HG02938 (cell line): ENCODE measurements at regions not wholly inside any gene's neighbourhood (a gene's known extent, or its start where the extent isn't known, plus 50 kb on each side); places are given as distances from the start of the nearest gene placed in this dataset.

Experiments
- ATAC-seq: cut with Tn5 transposase; IDR thresholded peaks from one replicate; pipeline ENCODE4 v1.9.1; 2021; ENCODE audit warnings: mild to moderate bottlenecking, moderate library complexity; ENCODE audit not compliant: unreplicated experiment

DNA sequence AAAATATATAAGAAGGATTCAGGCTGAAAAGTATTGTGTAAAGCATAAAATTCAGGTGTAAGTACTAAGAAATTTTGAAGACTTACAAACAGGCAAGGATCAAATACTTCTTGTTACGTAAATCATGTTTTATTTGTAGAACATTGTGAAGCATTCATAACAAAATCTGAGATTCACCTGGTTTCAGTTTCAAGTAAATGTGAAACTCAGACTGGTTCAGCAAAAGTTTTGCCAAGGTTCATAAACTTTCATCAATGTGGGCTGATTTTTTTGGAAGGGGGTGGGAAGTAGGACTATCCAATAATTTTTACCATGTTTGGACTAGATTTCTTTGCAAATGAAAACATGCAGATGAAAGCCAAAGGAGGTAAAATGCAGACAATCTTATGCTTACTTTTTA lies 527.7 kb downstream of the ANKRD50 start:
- ATAC-seq, result no peak

DNA sequence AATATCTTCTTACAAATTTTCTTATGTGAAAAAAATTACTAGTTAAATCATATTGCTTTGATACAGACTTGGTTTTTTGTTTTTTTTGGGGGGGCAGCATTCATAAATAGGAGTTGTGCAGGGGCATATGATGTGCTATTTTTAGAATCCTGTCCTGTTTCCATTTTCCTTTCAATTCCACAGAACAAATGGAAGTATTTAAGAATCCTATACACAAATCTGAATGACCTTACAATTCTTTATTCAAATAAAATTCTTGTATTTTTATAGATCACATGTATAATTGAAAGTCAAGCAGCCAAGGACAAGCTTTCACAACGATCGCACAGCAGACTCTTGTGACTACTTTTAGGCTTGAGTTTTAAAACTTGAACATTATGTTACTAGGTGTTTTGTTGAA lies 523.9 kb downstream of the ANKRD50 start:
- no peak for ATAC-seq

DNA sequence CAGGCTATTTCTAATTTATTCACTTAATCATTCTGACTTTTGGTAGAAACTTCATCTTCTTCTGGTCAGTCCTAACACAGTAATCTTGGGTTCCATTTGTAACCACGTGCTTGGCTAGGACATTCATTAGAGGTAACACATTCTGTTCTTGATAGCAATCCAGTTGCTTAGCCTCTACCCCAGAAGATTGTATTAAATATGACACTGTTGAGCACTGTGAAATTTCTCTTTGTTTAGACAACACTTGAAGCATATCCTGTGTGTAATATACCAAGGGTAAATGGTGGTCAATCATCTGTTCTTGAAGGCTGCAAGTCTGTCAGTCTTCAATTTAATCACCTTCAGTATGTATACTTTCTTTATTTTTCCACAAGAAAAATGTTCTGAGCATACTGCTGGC lies 523.0 kb downstream of the ANKRD50 start:
- ATAC-seq, result no peak

DNA sequence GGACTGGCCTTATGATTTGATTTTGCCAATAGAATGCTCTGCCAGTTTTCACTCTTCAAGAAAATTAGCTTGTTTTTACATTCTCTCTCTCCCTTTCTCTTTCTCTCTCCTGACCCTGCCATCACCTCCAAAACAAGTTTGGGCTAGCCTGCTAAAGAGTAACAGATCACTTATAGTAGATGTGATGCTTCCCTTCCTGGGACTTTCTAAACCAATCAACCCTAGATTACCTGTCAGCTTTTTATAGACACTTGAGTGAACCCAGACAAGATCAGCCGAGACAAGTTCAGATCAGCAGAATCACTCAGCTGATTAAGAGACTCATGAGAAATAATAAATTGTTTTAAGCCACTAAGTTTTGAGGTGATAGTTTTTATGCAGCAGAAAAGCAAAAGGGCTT lies 521.2 kb downstream of the ANKRD50 start:
- no peak for ATAC-seq

DNA sequence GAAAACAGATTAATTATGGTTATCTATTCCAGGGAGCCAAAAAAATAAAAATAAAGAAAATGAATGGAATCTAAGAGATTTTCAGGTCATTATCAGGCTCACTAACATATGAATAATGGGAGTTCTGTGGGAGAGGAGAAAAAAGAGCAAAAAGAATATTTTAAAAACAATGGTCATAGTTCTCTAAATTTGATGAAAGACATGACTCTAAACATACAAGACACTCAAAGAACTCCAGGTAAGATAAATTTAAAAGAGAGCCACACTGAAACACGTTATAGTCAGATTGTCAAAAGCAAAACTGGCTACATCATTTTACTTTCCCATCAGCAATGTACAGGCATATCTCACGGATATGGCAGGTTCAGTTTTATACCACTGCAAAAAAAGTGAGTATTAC lies 520.0 kb downstream of the ANKRD50 start:
- ATAC-seq, result no peak

DNA sequence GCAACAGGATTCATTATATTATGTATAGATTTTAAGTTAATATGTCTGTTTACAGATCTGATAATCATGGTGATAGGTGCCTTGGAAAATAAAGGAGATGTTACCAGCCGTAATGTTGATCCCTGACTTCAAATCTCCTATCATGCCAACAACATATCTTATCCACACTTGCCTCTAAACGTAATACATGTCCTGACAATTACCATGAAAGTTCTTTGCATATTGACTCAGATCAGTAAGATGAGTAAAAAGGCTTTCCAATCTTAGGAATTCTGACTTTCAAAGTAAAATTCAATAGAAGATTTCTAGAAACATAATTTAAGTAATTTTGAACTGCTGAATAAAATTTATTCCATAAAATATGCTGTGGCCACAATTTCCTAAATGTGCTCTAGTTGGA lies 513.3 kb downstream of the ANKRD50 start:
- ATAC-seq, result no peak

DNA sequence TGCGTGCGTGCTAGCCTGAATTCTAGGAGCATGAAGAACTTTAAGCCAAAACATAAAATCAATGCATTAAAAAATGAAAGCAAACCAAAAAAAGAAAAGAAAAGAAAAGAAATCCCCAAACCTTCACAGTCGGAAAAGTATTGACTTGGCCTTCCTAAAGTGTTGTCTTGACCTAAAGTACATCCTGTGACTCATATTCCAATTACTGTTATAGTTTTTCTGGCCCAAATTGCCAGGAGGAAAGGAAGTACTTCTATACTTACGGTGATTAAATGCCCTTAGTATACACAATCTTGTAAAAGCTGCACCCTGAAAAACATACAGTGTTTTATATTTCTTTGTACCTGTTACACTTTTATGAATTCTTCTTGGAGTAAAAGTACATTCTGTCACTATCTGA lies 512.8 kb downstream of the ANKRD50 start:
- ATAC-seq, result no peak

DNA sequence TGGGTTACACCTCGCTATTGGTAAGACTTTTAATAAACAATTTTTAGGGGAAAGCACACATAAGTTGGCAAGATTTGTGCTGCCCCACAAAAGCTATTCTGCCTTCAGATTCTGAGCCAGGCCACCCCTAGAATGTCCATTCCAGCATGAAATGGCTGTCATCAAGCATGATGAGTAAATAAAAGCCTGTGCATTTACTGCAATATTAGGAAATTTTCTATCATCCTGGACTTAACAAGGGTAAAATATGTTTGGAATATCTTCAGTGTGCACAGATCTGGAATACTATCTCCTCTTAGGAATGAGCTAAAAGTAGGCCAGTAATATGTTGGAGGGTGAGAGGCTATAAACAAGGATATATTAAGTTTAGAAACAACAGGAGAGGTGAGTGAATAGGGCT lies 510.9 kb downstream of the ANKRD50 start:
- ATAC-seq, result no peak

DNA sequence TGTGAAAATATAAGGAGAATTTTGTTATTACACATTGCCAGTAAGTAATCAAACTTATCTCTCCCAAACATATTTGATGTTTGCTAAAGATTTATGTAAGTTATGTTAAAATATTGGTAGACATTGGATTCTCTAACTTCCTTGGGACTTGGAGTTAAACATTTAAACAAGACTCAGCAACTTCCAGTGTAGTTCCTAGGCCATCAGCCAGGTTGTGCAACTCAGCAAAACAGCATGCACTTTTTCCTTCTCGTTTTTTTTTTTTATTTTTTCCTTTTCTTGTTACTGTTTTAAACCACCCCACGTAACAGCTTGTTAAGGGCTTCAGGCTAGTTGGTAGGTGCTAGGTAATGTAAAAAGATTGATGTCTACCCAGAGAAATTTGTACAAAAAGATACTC lies 510.4 kb downstream of the ANKRD50 start:
- ATAC-seq, result no peak

DNA sequence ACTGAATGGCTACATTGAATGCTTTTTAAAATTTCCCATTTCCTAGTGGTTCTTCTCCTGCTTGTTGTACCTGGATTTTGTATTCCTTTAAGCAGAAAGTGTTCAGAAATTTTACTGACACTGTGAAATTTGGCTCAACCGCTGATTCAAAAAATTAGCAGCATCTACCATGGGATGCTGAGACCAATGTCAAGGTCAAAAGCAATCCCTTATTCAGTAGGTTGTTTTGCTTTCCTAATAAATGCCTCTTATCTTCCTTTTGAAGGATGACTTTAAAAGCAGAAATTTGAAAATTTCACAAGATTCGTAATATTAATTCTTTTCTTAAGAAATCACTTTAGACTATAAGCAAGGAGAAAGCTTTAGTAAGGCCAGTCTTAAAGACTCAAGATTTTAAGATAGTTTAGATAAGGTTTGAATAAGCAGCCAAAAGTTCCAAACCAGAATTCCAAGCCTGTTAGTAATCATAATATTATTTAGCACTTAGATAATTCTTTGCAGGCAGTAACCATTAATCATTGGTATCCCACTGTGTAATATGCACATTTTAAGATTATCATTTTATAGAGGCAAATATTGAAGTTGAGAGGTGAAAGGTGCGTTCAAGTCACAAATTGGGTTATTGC lies 508.8 kb downstream of the ANKRD50 start:
- no peak for ATAC-seq

DNA sequence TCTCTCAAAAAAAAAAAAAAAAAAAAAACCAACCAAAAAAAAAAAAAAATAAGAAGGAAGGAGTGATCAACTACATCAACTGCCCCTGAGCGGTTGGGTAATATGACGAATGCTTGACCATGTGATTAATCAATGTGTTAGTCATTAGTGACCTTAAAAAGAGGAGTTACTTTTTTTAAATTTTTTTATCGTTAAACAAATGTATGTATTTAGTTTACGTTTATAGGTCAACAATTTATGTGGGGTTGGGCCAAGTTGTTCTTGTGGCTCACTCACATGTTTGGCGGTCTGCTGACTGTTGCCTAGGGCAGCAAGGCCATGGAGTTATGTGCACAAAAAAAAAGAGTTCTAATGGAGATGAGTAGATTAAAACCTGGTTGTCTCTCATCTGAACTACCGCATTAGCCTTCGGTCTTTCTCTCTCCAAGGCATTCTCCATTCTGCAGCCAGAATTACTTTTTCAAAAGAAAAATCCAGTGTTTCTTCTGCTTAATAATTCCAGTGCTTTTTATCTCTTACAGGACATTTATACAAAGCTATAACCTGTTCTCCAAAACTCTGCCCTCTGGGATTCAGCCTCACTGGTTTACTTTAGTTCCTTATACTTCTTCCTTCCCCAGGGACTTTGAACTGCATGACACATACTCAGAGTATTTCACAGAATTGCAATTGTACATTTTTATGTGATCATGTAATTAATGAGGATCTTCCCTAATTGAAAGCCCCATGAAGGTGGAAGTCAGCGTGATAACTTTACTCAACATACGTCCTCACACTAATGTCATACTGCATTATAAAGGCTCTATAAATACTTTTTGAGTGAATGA lies 505.5 kb downstream of the ANKRD50 start:
- ATAC-seq, result no peak

DNA sequence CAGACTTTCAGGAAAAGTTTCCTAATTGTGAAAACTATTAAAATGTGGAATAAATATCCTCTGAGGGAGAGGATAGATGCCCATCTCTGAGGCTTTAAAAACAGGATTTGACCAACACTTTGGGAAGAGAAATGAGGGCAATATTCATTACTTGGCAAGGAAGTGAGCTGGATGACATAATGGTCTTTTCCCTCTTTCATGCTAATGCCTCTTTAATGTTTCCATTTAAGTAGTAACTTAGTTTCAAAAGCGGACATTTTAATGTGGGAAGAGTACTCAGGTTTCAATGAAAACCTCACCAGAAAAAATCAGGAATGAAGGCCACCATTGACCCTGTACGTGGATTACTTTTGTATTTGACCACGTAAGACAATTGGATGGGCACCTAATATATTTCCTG lies 503.3 kb downstream of the ANKRD50 start:
- no peak for ATAC-seq

DNA sequence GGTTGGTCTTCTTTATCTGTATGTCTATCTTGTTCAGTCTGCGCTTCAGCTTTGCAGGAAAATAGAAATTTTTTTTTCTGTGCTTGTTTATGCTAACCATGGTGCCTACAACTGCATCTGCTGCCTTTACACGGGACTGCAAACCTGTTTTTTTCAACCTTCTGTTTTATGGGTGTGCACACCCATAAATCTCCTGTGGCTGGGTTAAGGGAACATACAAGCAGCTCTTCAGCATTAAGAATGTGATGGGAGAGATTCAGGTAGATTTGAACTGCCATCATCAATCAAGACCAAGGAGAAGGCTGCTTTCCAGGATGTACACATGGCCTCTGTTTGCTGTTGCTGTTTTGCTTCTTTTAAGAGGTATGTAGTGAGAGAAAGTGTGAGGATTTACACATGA lies 502.9 kb downstream of the ANKRD50 start:
- ATAC-seq, result no peak

DNA sequence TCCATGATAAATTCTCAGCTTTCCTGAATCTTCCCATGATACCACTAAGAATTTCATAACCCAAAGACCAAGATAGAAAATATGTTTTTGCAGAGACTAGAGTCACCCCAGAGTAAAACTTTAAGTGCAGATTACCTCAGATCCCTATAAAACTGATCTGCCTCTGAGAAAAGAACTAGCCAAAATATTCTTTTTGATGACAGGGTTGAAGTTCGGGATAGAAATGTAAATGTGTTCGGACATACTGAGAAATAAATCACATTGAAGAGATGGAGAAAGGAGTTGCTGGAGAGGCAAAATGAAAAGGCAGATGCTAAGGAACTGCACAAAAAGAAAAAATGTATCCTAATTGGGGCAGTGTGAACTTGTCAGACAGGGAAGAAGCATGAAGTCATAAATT lies 501.8 kb downstream of the ANKRD50 start:
- ATAC-seq, result no peak

DNA sequence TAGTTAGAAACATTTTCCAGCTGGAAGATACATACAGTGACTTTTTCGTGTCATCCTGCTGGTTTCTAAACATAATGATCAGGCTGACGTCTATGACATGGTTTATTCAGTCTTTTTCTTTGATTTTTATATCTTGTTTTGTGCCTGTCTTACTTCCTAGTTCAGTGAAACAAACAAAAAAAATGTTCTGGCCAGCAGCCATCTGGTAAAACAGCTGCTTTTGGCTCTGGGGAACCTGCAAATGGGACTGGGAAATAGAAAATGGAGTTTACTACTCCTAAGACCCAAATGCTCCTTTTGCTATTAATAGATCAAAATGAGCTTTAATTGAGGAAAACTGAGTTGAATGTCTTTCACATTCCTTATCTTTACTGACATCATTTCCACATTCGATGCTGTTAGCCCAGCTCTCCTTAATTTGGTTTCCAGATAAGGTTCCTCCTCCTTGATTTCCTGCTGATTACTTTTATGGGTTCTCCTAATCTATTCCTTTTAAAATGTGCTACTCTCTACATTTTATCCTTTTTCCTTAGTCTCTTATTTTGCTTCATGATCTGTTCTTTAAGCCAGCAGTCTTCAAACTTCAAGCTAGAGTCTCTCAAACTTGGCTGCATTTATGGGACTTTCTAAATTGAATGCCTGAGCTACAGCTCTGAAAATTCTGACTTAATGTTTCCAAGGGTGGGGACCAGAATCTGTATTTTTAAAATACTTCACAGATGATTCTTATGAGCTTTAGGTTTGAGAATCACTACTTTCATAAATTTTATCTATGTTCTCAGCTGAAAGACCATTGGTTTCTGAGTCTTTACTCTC lies 499.5 kb downstream of the ANKRD50 start:
- ATAC-seq, result no peak

DNA sequence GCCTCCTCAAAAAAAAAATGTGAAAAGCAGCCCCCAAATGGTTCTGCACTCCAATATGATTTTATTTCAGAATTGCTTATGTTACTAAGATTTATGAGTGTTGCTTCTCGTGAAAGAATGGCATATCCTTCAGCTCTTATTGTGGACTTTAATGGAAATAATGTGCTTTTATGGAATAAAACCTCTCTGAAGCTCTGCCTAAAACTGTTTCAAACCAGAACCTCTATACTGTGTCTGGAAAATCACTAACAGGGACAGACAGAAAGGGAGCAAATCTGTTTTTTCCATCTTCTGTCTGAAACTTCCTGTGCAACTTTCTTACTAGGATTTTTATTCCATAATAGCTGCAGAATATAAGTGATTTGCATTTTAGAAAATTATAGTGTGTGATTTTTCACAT lies 493.1 kb downstream of the ANKRD50 start:
- ATAC-seq, result no peak

DNA sequence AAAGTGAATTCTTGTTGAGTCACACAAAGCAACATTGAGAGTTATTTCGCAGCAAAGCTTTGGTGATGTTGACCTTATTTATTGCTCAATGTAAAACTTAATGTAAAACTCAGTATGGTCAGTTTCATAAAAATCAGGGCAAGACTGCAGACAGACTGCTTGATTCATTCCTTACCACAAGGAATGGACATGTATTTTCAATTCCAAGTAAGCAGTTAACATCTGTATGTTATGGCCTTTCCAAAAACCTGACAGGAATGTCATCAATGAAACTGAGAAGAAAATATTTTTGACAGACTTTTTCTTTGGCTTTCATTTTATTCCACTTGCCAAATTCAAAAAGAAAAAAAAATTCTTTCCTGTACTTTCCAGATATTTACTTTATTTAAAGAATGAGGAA lies 488.3 kb downstream of the ANKRD50 start:
- no peak for ATAC-seq

DNA sequence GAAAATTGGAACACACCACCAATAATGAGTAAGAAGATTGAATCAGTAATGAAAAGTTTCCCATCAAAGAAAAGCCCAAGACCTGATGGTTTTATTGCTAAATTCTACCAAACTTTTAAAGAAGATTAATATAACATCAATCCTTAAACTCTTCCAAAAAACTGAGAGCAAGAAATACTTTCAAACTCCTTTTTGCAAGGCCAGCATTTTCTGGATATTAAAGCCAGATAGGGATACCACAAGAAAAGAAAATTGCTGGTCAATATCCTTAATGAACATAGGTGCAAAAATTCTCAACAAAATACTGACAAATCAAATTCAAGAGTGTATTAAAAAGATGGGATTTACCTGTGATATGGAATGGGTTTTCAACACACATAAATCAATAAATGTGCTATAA lies 484.6 kb downstream of the ANKRD50 start:
- ATAC-seq, result no peak

DNA sequence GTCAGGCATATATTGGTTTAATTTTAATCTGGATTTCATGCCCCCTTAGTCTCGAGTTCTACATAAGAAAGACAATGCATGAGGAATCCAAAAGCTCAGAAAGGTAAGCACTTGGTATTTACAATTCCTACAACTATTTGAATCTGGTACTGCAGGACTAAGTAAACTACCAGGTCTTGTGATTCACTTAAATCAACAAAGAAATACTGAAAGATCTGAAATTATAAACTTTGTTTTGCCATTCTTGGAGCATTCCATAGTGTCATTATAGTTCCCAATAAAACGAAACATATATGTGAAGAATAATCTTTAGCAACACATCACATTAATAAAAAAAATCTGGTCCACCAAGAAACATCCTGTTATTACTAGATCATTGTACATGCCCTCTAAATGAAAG lies 482.3 kb downstream of the ANKRD50 start:
- no peak for ATAC-seq

DNA sequence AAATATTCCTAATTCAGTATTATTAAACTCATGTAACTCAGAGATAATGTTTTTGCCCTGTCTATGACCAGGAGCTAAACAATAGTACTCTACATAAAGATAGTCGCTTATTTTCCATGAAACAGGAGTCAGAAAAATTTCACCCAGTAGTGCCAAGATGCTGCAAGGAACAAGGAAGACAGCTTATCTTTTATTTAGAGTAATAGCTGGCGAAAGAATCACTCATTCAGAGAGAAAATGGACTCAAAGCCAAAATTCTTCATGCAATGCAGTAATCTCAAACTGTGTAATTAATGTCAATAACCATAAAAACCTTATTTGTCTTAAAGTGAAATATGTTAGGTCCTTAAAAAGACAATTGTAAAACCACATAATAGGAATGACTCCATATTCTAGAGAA lies 477.8 kb downstream of the ANKRD50 start:
- no peak for ATAC-seq

DNA sequence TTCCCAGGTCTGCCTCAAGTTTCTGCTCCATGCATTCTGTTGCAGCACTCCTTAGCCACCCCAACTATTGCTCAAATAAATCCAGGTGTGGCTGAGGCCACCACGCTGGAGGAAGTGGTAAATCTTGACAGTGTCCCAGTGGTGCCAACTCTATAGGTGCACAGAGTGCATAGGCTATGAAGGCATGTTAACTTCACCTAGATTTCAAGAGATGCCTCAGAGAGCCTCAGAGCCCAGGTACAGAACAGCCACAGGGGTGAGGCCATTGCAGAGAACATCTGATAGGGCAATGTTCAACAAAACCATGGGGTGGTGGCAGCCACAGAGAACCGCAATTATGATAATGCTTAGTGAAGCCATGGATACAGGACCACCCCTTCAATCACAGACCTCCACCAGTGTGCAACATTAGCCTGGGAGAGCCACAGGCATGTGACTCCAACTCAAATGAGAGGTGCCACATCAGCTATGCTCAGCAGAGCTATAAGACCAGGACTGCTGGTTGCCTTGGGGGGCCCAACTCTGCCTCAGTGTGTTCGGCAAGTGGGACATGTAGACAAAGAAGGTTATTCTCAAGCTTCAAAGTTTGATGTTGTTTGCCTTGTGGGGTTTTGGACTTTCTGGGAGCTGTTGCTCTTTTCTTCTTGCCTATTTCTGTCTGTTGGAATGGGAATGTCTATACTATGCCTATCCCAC lies 468.7 kb downstream of the ANKRD50 start:
- ATAC-seq, result no peak
